Hematopoietic multipotent progenitor cell (in vitro differentiated cells): ENCODE measurements at regions not wholly inside any gene's neighbourhood (a gene's known extent, or its start where the extent isn't known, plus 50 kb on each side); places are given as distances from the start of the nearest gene placed in this dataset.
"Not testable (repeated sequence)": the region's sequence is repeated elsewhere in the genome, so short reads cannot be mapped to it uniquely, and the experiment has no call there.

Experiments used
- DNase-seq, 3 donors: peaks; one replicate each; pipeline ENCODE4 v3.0.0-alpha.2; 2011 to 2015; ENCODE audit warnings: low read depth in 2 of 3, low spot score in 2 of 3

DNA sequence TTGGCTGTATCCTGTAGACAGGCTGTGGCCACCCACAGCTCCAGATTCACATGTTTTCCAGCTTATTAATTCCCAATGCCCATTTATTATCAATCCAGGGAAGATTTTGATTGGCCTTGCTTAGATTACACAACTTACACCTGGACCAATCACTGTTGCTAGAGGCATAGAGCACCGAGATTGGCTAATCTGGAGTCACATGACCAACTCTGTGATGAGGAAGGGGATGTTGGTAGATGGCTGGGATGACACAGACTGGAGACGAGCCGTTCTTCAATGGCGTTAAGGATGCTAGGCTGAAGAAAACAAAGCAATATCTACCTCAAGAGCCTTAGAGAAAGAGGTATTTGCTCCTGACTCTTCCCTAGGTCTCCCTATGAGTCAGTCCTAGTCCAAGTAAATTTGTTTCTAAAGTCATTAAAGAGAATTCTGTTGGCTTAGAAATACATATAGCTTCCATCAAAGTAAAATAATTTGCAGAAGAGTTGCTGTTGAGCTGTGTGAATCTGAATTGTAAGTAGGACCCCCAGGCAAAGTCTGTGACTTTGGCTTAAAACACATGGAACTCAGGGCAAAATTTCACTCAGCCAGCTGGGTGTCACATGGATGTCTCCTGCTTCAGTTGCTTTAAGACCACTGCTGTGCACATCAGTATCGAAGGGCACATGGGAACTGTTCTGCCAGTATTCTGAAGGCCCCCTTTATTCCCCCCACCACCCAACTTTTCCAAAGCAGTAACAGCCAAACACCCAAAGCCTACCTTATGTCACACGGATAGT is 326.4 kb upstream of the KLF4 start:
- DNase-seq, result no peak

DNA sequence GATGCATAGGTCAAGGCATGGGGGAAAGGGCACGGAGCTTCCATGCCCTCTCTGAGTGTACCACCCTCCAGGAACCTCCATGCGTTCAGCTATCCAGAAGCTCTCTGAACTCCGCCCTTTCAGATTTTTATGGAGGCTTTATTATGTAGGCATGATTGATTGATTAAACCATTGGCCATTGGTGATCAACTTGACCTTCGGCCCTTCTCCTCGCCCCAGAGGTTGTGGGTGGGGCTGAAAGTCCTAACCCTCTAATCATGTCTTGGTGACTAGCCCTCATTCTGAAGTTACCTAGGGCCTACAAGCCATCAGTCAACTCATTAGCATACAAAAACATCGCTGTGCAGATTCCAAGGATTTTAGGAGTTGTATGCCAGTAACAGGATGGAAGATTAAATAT is 323.7 kb upstream of the KLF4 start:
- DNase-seq, result no peak

DNA sequence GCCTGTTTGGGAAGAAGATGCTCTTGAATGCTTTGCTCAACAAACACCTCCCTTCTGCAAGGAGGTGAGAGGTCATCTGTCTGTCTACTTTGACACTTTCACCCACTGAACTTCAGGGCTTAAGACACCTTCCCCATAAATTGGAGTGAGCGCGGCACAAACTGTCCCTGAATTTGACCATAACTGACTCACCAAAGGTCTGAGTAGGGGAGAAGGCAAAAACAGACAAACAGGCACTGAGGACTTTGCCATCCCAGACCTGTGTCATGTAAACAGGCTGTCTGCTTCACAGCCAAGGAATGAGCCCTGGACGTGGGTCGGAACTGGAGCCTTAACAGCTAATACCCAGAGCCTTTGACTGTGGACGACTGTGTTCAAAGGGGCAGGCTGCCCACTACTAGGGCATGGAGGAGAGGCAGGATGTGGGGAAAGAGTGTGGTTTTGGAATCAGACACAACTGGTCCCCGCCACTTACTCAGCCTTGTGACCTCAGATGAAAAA is 320.9 kb upstream of the KLF4 start:
- no peak for DNase-seq

DNA sequence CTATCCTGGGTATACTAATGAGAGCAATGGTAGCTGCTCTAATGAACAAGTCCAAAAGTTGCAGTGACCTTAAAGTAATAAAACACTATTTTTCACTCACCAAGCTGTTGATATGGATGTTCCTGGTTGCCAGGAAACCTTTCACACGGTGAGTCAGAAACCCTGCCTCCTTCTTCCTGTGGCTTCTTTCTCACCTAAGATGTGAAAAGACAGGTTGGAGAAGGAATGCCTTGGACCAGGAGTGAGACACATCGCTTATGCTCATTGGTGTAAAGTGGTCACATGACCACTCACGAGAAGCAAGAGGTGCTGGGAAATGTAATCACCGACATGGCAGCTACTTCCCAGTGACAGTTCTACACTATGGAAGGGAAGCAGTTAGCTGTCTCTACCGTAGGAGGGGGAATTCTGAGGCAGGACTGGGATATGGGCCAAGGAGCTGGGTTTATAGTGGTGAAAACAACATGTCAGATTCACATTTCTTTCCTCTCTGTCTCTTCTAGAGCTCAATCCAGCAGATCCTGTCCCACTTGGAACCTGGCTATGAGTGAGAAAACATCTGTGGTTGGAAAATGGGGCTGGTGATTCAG is 320.4 kb upstream of the KLF4 start:
- DNase-seq, result peak in 2 of 3 donors; percentile 3 to 32

DNA sequence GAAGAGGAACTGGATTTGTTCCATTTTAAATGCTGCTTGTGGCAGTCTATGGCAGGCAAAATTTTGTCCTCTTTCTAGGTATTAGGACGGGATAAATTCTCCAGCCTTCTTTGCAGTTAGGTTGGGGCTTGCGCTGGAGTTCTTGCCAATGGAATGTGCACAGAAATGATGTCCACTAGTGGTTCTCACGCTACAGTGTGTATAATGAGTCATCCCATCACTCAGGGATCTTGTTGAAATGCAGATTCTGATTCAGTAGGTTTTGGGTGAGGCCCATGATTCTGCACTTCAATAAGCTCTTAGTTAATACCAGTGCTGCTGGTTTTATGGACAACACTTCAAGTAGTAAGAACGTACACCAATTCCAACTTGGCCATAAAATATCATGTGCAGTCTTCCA is 317.6 kb upstream of the KLF4 start:
- no peak for DNase-seq

DNA sequence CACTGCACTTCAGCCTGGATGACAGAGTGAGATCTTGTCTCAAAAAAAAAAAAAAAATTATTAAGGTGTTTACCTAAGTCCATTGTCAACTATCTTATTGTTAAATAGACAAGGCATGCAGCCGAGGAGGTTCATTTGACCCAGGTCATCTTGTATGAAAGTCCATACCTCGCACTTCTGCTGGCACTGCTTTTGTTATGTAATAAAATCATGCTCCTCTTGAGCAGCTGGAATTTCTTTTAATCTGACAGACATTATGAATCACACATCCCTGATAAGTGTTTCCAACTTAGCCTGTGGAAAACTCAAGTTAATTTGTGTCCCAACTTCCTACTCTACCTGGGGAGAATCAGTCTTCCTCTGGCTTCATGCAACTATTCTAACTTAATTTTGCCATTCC is 315.6 kb upstream of the KLF4 start:
- DNase-seq, result no peak

DNA sequence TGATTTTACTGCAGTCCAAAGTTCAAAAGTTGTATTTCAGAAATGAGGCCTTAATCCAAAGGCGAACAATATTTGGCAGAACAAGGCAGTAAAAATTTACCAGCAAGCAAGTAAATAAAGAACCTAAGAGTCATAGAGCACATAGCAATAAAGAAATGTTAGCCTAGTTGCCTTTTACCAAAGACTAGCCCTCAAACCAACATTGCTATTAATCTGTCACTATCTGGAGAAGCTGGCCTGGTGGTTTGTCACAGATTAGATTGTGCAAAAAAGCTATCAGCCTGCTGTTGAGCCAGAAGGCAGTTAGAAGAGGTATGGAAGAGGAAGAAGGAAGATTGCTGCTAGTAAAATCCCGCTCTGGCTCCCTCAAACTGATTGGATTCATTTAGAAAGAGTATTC is 304.7 kb upstream of the KLF4 start:
- no peak for DNase-seq

DNA sequence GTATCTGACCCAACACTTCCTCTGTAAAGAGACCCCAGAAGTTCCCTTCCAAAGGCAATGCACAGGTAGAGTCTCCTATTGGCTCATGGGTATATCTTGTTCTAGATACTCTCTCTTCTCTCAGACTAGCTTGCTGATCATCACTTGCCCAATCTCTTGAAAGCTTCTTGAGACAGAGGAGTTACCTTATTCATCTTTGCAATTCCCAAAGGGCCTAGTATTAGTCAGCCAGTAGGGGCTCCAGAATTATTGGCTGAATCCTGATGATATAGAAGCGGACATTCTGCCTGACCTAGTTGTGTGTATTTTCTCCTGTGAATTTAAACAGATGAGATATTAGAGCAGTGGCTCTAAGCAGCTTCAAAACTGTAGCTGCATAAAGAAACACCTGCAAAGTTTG is 304.0 kb upstream of the KLF4 start:
- DNase-seq, result no peak

DNA sequence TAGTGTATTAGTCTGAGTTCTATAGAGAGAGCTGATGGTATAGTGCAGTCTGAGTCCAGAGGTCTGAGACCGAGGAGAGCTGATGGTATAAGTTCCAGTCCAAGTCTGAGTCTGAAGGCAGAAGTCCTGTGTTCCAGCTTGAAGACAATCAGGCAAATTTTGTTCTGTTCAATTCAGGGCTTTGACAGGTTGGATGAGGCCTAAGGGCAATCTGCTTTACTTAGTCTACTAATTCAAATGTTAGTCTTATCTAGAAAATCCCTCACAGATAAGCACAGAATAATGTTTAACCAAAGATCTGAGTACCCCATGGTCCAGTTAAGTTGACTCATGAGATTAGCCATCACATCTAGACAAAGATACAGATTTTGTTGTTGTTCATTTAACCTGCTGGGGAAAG is 303.0 kb upstream of the KLF4 start:
- DNase-seq, result no peak

DNA sequence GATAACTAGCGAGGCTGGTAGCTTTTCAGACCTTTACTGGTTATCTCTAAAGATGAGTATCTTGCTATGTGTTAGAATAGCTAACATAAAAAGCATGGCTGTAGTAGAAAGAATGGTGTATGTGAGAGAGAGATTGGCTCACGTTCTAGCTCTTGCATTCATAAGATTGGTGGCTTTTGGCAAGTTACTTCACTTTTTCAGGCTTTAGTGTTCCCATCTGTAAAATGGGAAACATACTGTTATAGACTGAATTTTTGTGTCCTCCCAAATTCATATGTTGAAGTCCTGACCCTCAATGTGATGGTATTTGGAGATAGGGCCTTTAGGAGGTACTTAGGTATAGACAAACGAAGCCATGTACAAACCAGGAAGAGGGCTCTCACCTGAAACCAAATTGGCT is 302.4 kb upstream of the KLF4 start:
- no peak for DNase-seq

DNA sequence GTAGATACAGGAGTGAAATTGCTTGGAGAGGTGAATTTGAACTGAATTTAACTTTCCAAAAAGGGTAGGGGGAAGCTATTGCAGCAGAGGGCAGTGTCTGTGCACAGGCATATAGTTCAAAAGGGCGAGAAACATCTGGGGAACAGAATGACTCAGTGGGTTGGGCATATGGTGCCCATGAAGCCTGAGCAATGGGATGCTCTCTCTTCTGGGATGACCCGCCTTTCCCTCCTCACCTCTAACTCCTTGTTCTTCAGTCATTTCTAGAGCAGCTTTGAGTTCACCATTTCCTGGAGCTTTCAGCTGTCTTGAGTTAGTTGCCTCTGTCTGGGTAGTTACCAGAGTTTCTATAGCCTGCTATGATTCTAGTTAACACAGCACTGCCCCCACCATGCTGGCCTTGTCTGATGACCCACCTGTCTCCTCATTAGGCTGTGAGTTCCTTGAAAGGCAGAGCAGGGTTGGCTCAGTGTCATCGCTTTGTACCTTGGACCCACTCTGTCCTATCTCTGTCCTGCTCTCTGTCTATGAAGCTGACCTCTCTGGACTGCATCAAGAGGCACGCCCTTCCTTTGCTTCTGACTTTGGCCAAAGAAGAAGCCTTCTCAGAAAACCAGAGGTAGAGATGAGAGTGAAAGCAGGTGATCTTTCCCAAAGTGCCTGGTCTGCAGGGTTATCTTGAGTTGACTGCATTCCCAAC is 299.6 kb upstream of the KLF4 start:
- no peak for DNase-seq

DNA sequence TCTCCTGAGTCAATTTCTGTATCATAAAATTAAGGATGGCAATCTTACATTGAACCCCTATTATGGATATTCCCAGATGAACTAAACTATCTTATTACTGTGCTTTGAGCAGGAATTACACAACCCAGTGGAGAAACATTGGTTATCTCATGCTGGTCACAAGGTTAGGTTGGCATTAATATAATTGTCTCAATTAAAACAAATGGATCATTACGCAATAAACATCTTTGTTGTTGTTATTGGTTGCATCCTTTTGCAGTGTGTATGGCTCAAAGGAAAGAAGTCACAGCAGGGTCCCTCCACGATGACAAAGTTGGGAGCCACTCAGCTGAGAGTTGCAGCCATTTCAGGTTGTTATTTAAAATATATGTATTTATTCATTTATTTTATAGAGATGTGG is 297.0 kb upstream of the KLF4 start:
- no peak for DNase-seq

DNA sequence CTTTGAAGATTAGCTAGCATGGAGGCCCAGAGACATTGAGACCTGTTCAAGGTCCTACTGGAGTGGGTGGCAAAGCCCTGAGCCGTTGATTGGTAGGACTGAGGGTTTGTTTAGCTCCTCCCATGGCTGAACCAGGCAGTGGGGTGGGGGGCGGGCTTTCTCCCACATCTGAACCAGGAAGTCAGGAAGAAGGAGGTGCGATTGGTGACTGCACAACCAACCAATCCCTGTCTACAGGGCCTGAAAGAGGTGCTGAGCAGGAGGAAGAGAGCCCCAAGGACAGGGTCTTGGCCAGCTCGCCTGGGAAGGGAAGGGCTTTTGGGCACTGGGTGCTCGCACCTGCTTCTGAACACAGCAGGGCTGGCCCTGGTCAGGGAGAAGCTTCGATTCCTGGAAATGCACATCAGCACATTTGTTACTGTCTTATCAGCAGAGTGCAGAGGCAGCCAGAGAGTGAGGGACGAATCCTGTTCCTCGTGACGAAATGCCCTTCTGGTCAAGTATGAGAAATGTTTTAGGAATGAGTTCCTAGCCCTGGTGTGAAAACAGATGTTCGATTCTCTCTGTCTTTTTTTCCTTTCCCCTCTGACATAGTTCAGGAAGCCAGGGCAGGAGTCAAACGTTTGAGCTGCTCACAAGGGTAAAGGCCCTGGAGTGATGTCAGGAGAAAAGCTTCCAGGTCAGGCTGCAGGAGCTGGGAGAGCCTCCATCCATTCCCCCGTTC is 294.8 kb upstream of the KLF4 start:
- no peak for DNase-seq

DNA sequence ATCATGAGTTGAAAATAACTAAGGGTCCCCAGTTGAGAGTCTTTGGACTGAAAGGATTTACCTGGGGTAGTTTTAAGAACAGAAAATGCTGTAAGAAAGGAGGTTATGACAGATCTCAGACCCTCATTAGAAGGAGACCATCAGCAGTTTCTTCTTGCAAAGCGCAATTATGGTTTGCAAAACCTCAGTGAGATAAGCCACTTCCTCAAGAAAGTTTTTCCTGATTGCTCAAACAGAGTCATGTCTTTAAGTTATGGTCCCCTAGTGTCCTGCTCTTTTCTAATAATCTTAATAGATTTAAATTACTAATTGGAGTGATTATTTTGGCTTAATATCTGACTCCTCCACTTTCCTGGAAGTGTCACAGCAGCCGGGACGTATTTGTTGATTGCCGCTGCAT is 293.2 kb upstream of the KLF4 start:
- peak in 1 of 3 donors; percentile 32 for DNase-seq

DNA sequence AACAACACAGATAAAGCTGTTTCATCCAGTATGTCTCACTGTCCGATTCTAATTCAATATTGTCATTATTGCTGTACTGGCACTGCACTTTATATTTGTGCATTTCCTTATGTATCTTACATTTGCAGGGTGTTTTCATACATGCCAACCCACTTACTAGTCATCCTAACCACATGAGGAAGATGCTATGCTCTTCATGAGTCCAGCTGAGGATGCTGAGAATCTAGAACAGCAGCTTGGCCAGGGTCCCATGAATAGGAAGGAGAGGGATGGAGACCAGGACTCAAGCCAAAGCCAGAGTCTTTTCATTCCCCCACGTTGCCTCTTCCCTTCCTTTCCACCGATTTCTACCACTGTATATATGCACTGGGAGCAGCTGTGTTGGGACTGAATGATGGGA is 292.8 kb upstream of the KLF4 start:
- no peak for DNase-seq

DNA sequence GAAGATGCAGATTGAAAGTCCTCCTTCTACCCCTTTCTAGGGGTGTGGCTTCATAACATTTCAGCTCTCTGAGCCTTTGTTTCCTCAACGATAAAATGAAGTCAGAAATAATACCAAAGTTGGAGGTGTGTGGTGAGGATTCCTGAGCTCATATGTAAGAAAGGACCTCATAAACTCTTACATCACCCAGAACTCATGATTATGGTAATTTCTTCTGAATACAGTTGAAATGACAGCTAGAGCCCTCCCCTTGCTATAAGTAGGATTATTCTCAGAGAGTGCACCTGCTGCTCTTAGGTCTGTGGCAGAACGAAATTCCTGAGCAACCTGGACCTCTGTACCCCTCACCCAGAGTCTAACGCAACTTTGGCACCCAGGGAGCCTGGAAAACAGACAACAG is 291.4 kb upstream of the KLF4 start:
- DNase-seq, result no peak

DNA sequence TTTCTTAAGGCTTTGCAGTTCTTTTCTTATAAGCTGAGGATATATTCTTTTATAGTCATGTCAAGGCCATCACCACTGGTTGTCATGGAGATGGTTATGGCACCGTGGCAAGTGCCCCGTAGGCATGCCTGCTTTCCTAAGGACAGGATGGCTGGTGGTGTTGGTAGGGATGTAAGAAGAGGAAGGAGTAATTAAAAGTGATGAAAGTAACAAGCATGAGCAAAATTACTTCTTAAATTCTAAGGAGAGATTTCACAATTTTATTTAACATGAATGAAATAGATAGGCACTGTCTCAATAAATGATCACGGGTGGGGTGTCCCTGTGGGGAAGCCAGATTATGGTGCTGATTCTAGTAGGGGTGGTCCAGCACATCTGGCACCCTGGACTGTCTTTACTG is 290.2 kb upstream of the KLF4 start:
- DNase-seq, result no peak

DNA sequence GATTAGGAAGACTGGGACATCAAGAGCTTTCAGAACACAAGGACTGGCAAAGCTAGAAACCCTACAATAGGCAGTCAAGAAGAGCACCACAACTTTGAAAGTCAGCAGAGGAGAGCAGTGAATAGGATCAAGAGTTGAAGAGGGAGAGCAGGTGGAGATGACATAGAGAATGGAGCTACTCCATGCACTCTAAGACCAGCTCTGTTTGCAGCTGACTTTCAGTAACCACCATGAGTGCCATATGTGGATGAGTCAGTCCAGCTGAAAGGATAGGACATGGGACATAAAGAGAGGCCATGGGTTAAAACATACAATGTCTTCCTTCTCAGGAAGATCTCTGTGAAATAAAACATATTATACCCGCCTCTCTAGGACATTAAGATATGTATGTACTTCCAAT is 289.1 kb upstream of the KLF4 start:
- no peak for DNase-seq

DNA sequence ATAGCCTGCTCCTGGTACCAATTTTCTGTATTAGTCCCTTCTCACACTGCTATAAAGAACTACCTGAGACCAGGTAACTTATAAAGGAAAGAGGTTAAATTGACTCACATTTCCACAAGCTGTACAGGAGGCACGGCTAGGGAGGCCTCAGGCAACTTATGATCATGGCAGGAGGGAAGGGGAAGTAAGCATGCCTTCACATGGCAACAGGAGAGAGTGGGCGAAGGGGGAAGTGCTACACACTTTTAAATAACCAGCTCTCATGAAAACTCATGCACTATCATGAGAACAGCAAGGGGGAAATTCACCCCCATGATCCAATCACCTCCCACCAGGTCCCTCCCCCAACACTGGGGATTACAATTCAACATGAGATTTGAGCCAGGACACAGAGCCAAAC is 284.5 kb upstream of the KLF4 start:
- DNase-seq, result not testable (repeated sequence)

DNA sequence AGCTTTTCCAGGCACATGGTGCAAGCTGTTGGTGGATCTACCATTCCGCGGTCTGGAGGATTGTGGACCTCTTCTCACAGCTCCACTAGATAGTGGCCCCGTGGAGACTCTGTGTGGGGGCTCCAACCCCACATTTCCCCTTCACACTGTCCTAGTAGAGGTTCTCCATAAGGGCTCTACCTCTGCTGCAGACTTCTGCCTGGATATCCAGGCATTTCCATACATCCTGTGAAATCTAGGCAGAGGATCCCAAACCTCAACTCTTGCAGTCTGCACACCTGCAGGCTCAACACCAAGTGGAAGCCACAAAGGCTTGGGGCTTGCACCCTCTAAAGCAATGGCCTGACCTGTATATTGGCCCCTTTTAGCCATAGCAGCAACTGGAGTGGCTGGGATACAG is 283.4 kb upstream of the KLF4 start:
- no peak for DNase-seq

DNA sequence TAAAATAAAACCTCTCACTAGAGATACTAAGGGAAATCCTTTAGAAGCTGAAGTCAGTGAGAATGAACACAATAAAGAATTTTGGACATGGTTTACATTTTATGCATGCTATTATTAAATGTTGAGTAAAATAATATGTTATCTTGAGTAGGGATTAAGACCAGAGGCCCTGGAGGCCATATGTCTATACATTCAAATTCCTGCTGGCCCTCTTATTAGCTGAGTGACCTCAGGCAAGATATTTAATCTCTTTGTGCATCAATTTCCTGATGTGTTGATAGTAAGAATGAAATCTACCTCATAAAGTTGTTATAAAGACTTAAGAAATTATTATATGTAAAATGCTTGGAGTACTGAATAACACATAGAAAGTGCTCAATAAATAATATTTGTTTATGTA is 281.1 kb upstream of the KLF4 start:
- DNase-seq, result no peak
